ENCODE measurements at regions not wholly inside any gene's neighbourhood (a gene's known extent, or its start where the extent isn't known, plus 50 kb on each side); places are given as distances from the start of the nearest gene placed in this dataset.
A peak's percentile ranks its signal among the peaks of the same experiment; 100 is the strongest.

DNA sequence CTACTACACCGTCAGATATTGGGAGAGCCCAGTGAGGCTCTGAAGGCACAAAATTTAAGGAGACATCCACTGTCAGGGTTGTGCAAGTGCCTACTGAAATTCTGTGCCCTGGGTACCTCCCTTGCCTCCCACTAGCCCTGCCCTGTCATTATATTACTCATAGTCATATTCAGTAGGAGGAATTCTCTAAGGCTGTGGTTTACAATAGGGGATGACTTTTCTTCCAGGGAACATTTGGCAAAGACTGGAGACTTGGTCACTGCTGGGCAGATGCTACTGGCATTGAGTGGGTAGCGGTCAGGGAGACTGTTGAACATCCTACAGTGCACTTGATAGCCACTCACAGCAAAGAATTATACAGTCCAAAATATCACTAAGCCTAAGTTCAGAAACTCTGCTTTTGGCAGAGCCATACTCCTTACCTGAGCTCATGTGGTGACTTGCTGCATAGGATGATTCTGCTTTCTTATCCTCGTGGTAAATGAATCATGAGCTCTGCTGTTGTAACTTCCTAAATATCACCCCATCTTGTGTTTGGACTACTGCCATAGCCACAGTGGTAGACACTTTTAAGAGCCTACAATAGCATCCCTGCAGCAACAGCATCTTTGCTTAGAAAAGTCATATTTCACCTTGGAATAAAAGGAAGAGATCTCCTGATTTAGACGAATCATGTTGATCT is 563.4 kb upstream of the PLXNA2 start:
- DNase-seq, result no peak

DNA sequence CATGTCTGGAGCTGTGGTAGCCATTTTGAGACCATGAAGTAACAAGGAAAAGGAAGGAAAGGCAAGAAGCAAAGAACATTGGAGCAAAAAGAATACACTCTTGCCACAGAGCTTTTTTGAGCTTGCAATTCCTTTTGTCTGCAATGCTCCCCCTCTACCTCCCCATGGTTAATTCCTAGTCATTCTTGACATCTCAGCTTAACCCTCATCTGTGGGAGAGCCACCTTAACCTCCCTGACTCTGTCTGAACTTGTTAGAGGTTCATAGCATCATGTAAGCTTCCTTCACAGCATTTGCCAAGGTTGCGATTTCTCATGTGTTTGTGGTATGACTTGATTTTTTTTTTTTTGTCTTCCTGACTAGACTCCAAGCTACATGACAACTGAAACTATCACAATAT is 564.1 kb upstream of the PLXNA2 start:
- no peak for DNase-seq

DNA sequence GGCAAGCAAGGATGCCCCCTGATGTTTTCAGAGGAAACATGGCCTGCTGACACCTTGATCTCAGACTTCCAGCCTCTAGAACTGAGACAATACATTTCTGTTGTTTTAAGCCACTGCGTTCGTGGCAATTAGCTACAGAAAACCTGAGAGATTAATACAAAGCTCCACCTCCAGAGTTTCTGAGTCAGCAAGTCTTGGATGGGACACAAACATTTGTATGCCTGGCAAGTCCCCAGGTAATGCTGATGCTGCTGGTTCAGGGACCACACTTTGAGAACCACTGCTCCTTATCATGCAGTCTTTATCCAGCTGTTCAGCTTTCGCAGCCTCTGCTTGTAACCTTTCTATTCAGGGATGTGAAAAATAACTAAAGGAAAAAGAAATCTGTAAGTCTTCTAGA is 565.7 kb upstream of the PLXNA2 start:
- no peak for DNase-seq

DNA sequence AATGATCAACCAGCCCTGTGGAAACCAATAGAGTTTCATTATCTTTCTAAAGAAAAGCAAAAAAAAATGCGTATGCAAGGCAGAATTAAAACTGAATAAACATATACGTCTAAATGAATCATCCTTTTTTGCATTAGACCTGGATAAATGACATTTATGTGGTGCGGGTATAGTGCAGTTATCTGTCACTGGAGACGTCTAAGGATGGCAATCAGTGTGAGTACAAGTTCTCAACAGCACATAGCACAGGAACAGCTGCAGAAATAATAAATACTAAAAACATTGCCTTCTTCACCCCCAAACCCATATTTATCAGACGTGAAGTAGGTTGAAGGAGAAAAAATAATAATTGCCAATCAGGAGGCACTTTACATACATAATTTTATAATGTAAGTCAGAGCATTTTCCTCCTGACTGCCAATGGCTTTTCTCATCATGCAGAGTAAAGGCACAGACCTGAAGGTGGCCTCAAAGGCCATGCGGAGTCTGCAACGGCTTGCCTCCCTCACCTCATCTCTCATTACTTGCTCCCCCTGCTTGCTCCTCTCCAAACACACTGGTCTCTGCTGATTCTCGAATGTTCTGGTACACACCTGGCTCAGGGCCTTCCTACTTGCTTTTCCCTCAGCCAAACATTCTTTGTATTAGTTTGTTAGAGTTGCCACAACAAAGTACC is 574.7 kb upstream of the PLXNA2 start:
- DNase-seq, result no peak

DNA sequence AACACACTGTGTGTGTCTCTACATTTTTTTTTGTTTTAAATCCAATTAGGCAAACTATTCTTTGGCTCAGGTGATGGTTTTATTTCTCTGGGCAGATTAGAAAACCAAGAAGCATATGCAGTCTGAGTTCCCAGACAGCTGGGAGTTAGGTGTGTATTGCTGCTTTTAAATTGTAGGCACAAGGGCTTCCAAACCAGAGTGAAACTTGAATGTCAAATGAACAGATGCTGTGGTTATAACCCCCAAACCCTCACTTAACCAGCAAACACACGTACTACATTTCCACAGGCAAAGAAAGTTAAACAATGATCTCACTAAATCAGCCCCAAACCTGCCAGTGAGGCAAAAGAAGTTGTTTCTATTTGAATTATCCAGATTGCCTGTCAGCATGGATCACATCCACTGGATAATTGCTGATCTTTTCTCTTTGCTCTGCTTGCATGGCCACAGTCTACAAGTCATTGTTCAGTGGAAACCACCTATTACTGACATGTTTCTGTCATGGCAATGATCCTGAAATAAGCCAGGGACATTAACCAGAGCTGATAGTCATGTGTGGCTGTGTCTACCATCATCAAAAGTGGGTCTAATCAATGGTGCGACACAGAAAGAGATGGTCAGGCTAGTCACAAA is 576.5 kb upstream of the PLXNA2 start:
- no peak for DNase-seq

DNA sequence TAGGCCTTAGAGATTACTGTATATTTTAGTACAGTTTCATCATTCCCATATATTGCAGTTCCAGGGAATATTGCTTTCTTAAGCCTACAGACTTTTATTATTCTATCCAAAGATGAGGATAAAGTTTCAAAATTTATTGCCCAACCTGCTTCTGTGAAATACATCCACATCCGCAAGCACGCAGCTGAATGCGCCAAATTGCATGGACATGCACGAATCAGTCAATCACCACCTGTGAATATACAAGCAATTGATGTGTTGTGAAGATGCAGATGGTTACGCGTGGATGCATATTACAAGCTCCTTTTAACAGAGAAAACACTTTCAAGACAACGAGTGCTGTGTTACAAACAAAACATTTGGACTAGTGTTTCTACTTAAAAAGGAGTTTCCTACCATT is 577.8 kb upstream of the PLXNA2 start:
- no peak for DNase-seq

DNA sequence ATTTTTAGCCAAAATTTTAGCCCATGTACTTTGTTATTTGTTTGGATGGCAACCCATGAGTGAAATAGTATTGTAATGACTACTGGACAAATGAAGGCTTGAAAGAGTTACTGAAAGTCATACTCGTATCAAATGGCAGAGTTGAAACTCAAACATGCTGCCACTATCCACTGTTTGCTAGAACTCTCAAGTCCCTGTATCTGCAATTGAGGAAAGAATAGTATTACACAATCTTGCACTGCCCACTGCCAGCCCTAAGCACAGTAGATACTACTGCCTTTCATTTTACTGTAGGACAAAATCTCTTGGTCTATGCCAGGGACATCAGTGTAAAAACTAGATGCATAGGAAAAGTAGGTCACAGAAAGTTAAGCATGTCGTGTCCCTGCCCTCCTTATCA is 581.1 kb upstream of the PLXNA2 start:
- no peak for DNase-seq

DNA sequence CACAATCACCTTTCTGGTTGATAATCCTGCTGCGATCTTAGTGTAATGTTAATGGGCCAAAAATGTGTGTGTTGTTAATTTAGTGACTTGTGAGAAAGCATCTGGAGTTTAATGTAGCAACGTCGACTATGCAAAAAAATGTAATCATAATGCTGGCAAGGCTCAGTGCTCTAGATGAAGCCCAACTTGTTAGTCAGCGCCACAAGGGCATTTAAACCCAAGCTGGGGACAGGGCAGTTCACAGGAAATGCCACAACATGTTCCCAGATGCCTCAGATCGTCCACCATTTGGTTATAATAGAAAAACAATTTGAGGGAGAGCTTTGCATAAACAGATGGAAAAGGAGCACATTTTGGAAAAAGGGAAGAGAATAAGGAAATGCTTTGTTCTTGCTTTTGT is 585.4 kb upstream of the PLXNA2 start:
- DNase-seq, result no peak

DNA sequence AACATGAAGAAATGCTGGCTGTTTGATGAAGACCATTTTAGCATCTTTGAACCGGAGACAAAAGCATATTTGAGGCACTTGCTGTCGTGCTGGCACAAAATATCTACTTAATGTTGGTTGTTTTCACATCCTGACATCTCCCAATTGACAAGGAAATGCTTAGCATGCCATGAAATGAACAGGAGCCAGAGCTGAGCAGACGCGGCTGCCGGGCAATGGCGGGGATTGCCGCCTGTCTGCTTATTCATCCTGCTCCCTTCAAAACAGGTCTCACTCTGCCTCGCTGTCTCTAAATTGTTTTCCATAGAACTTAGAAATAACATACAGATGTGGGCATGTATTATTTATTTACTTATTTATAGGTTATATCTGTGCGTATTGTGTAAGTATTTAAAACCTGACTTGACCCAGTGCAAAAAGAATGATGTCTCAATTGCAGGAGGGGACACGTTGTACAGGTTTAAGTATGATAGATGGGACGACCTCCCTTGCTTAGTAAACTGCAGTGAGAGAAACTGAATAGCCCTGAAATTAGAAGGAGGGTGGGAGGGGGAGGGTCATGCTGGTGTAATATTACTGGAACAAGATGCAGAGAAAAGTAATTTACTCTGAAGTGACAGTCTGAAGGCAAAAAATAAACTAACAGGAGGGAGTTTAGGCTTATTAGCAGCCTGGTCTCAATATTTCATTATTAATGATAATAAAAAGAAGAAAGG is 590.4 kb upstream of the PLXNA2 start:
- no peak for DNase-seq

DNA sequence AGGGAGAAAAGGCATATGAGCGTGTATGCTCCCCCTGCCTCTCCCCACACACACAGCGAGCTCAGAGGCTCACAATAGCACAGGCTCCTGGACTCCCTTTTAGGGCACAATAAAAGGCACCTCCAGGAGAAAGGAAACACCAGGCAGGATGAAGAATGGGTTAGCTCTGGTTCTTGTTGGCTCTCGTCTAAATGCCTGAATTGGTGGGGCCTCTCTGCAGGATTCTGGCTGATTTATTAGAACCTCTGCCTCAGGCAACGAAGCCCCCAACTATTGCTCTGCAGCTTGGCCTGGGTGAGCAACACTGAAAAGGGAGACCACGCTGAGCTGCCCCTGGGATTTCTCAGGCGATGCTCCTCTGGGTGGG is 590.9 kb upstream of the PLXNA2 start:
- DNase-seq, result no peak

DNA sequence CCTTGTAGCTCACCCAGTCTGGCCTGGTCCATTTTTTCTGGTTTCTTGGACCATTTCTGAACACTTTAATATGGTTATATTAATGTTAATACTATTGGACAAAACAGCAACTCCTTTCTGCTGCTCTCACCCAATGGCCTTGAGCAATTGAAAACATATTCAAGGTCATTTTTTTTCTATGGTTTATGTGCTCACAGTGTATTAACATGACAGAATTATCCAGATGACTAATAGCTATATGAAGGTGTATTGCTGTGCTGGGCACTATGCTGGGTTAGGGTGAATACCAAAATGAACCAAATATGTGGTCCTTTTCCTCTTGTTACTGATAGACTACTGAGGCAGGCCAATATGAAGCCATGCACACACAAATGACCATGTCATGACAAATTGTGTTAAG is 591.6 kb upstream of the PLXNA2 start:
- no peak for DNase-seq

DNA sequence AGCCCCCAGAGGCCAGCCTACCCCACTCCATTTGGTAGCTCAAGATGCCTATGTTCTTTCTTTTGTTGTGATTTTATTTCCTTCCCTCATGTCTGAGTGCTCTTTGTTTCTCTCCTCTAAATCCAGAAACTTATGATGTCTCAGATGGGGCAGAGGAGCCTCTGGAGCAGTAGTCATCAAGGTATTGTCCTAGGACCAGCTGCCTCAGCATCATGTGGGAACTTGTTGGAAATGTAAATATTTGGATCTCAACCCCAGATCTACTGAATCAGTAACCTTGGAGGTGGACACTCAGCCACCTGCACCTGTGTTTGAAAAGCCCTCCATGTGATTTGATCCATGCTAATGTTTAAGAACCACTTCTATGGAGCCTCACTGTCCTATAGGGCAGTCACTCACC is 593.1 kb upstream of the PLXNA2 start:
- peak in 1 of 2 experiments; percentile 24 for DNase-seq

DNA sequence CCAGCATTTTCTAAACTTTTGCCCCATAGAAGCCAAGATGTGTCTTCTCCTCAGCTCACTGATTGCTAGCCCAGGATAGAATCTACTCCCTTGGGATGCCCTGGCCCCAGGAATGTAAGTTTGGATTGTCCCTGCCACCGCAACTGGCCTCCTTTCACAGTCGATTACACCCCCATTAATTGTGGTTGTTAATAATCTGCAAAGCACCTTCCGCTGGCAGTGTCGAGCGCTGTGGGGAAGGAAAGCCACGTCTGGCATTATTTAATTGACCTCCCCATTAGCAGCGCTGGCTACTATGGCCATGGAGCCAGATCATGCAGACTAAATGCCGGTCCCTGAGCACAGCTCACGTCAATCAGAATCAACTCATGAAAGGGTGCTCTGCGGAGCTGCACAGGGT is 597.3 kb upstream of the PLXNA2 start:
- DNase-seq, result no peak

DNA sequence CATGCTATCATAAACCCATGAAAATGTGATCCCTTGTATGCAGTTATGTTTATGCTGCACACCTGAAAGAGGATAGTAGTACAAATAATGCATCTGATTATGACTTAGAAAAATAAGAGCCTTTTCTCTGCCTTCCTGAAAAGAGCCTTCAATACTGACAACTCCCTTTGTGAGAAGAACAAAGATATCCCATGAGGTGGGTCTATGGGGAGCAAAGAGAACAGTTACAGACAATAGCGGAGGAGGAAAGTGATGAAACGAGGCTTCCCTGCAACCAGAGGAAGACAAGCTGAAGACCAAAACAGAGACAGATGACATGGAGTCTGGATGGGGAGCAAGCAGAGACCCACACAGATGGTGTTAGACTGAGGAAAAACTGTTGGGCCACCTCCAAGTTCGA is 598.3 kb upstream of the PLXNA2 start:
- DNase-seq, result no peak

DNA sequence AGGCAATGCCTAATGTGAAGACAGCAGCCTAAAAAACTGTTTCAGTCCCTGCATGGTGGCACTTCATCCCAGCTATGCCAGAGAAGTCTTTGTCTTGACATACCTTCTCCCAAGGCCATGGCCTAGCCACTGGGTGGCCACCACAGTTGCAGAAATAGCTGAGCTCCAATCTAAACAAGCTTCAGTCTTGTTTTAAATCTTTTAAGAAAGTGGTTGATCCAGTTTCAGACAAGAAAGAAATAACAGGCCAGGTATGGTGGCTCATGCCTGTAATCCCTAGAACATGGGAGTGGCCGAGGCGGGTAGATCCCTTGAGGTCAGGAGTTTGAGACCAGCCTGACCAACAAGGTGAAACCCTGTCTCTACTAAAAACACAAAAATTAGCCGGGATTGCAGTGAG is 600.0 kb upstream of the PLXNA2 start:
- DNase-seq, result no peak

DNA sequence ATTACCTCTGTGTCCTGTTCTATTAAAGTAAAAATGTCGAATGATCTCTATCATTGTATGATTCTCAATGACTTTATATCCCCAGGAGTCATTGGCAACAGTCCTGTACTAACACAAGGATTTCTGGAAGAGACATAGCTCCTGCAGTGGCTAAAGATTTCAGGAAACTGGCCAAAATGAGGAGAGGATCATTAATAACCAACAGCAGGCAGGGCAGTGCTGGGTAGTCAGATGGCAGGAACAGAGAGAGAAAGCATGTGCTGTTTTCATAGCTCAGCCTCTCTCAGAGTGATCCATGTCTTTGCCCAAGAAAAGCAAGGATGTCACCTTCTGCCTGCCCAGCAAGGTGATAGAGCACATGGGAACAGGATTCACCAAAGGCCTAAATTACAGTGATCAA is 604.7 kb upstream of the PLXNA2 start:
- no peak for DNase-seq

DNA sequence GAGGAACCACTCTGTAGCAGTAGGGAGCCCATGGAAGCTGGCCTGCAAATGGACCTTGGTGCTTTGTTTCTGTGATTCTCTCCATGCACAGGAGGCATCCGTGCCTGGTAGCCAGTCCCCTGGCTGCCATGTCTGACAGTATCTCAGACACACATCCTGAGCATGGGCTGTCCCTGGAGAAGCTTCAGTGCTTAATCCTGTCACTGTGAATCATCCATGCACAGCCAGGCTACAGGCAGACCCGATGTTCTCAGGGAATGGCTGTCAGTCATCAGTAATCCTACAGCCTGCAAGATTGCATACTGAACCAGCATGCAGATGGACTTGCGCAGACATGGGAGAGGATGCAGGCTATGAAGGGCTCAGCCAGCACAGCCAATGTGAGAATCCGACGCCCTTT is 606.3 kb upstream of the PLXNA2 start:
- DNase-seq, result no peak

DNA sequence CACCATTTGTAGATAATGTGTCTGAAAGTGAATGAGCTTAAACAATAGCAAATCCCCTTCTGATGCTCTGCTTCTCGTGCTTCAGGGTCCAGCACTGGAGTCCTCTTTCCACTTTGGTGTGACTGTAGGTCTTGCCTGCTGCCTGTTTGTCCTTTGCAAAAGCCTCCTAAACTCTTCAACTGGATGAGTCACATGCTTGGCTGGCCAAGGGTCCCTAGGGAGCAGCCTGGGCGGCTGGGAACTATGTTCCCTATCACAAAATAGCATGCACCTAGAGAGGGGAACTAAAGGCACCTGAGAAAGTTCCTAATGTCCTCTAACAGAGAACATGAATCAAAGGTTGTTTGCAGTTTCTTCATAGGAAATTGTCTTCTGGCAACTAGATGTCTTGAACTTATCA is 607.2 kb upstream of the PLXNA2 start:
- peak in 1 of 2 experiments; percentile 9 for DNase-seq

DNA sequence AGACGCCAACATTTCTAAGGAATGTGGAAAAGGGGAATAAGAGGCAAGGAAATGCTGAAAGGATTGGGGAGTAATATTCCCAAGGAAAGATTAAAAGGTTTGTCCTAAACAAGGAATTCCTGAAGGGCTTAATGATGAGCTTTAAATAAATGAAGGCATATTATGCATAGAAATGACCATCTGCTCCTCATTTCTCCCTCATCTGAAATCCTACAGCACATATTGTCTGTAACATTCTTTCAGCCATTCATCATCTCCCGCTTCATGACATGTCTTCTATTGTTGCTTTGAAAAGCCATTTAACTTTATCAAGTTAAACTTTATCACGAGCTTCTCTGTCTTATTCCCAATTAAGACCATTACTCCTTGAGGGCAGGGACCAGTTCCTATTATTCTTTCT is 608.7 kb upstream of the PLXNA2 start:
- no peak for DNase-seq

DNA sequence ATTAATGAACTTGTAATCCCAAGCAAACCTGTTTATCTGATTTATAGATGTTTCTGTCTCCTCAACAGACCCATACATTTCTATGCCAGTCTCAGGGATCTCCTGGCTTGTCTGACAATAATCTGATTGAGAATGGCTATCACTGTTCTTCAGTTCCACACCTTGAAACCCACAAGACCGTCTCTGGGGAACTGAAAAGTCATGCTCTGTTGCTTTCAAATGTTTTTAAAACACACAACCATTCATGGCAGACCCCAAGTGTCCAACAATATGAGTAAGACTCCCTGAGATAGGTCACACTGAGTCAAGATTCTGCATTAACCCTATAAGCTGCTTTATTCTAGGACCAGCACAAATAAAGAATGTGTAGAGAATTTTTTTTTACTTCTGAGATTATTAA is 611.2 kb upstream of the PLXNA2 start:
- DNase-seq, result no peak

DNA sequence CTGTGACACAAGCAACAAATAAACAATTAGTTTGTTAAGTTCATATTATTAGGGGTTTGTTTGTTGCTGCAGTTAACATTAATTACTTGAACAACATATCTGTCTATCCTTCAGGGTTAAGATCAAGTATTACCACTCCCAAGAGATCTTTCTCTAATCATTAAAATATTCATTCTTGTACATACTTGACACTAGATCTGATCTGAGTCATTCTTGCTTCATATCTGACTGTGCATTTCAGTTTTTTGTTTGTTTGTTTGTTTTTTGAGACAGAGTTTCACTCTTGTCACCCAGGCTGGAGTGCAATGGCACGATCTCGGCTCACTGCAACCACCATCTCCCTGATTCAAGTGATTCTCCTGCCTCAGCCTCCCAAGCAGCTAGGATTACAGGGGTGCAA is 613.3 kb upstream of the PLXNA2 start:
- no peak for DNase-seq

DNA sequence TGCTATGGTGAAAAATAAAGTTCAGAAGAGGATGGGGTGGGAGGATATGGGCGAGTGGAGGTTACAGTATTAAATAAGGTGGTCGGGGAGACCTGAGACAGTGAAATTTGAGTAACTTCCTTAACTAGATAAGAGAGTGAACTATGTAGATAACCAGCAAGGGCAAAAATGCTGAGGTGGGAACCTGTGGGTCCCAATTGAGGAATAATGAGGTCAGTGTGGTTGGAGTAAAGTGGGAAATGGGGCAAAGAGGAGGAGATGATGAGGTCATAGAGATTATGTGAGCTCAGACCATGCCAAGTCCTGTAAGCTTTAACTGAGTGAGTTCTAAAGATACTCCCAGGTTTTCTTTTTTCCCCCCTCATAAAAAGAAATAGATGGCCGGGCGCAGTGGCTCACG is 614.6 kb upstream of the PLXNA2 start:
- DNase-seq, result no peak

DNA sequence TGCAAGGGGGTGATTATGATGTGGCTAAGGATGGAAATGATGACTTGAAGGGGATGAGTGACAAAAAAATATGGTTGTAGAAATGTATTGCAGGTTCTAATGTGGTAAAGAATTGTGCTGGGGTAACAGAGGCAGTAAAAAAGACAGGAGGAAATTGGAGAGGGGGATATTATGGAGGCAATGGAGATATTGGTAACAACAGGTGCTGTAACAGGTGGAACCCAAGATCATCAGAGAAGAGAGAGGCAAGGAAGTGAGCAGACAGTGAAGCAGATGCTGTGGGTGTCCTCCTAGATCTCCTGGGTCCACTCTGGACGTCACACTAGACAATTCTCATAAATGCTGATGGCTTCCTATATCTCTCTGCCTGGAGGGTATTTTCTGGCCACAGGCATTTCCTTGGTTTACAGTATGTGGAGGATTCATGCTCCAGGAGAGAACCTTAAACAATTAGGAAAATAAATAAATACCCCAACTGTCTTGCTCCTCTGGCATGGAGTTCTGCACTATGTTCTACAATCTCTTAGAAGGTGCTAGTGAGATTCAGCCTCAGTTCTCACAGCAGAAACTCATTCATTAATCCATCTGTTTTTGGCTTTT is 620.3 kb upstream of the PLXNA2 start:
- DNase-seq, result no peak

All from NCI-H526 (cell line).